MM.1S (cell line): ENCODE measurements at regions not wholly inside any gene's neighbourhood (a gene's known extent, or its start where the extent isn't known, plus 50 kb on each side); places are given as distances from the start of the nearest gene placed in this dataset.

Experiments
- DNase-seq: peaks from one replicate; pipeline ENCODE4 v3.0.0-alpha.2; 2015
- H2AFZ ChIP-seq: fragments of 300-600 bp; sonication (generic); 2 replicates; pipeline ENCODE4 v1.6.0; 2016; ENCODE audit warnings: antibody characterized with exemption, low read length
- H3F3A ChIP-seq: fragments of 300-600 bp; sonication (generic); 2 replicates; pipeline ENCODE4 v1.6.1; 2016; ENCODE audit warnings: mild to moderate bottlenecking, antibody characterized with exemption, low read length, moderate library complexity, mixed read lengths; ENCODE audit not compliant: insufficient read depth
- H3K27ac ChIP-seq: fragments of 300-600 bp; sonication (generic); 2 replicates; pipeline ENCODE4 v1.5.1; 2016; ENCODE audit warnings: mild to moderate bottlenecking, low read length
- H3K27me3 ChIP-seq: fragments of 300-600 bp; sonication (generic); replicated peaks from 2 replicates; pipeline ENCODE4 v1.6.0; 2016; ENCODE audit warnings: low read length; ENCODE audit not compliant: insufficient read depth
- H3K36me3 ChIP-seq: fragments of 300-600 bp; sonication (generic); replicated peaks from 2 replicates; pipeline ENCODE4 v1.6.1; 2016; ENCODE audit warnings: mild to moderate bottlenecking, low read length, mixed read lengths; ENCODE audit not compliant: insufficient read depth
- H3K4me1 ChIP-seq: fragments of 300-600 bp; sonication (generic); 2 replicates; pipeline ENCODE4 v1.6.1; 2016; ENCODE audit warnings: low read length, mixed read lengths
- H3K4me2 ChIP-seq: fragments of 300-600 bp; sonication (generic); 2 replicates; pipeline ENCODE4 v1.6.0; 2016; ENCODE audit warnings: low read depth, low read length
- H3K4me3 ChIP-seq: fragments of 300-600 bp; sonication (generic); 2 replicates; pipeline ENCODE4 v1.5.1; 2016; ENCODE audit warnings: low read length, mixed read lengths
- H3K79me2 ChIP-seq: fragments of 300-600 bp; sonication (generic); 2 replicates; pipeline ENCODE4 v1.6.1; 2016; ENCODE audit warnings: mixed run types, low read length, mixed read lengths
- H3K9ac ChIP-seq: fragments of 300-600 bp; sonication (generic); 2 replicates; pipeline ENCODE4 v1.6.1; 2016; ENCODE audit warnings: low read length, mixed read lengths
- H3K9me2 ChIP-seq: fragments of 300-600 bp; sonication (generic); replicated peaks from 2 replicates; pipeline ENCODE4 v1.6.1; 2016; ENCODE audit warnings: mild to moderate bottlenecking, low read length, mixed read lengths; ENCODE audit not compliant: insufficient read depth
- H3K9me3 ChIP-seq: fragments of 300-600 bp; sonication (generic); replicated peaks from 2 replicates; pipeline ENCODE4 v1.6.1; 2016; ENCODE audit warnings: mild to moderate bottlenecking, low read length, mixed read lengths; ENCODE audit not compliant: insufficient read depth
- H4K20me1 ChIP-seq: fragments of 300-600 bp; sonication (generic); 2 replicates; pipeline ENCODE4 v1.6.1; 2016; ENCODE audit warnings: mild to moderate bottlenecking, low read length, moderate library complexity, mixed read lengths; ENCODE audit not compliant: insufficient read depth
- CTCF ChIP-seq: fragments of 300-600 bp; sonication (generic); IDR thresholded peaks from 2 replicates; pipeline ENCODE4 v1.5.1; 2016; ENCODE audit warnings: antibody characterized with exemption, low read length, mixed read lengths
- EZH2 ChIP-seq: fragments of 300-600 bp; sonication (generic); optimal IDR thresholded peaks from 2 replicates; pipeline ENCODE3; 2017; ENCODE audit warnings: low read depth, mild to moderate bottlenecking, antibody characterized with exemption, low read length, mixed read lengths
- EZH2phosphoT487 ChIP-seq: fragments of 300-600 bp; sonication (generic); IDR thresholded peaks from 2 replicates; pipeline ENCODE4 v1.6.1; 2018; ENCODE audit warnings: antibody characterized with exemption, low read length

GRCh38 chr16:35188288-35189155 is 1729.1 kb downstream of the TP53TG3F start:
- no peak for TF ChIP-seq EZH2
- TF ChIP-seq CTCF: no peak
- TF ChIP-seq EZH2phosphoT487: no peak
- no peaks in the 10 kb centered on the region for H3K27me3 ChIP-seq

GRCh38 chr16:35192993-35193392 is 1733.6 kb downstream of the TP53TG3F start:
- H3K9me3 ChIP-seq: no peaks in the 10 kb centered on the region; the same call in 1 of the 2 replicates
- no peak overlapping the region for H3K27ac ChIP-seq

More at GRCh38 chr16:35188288-35189155, 1729.1 kb downstream of the TP53TG3F start:
- Histone ChIP-seq H3K9me2 (no peaks in the 10 kb centered on the region), H3K79me2 (no peaks in the 10 kb centered on the region), H3K4me1 (no peaks in the 10 kb centered on the region), H3F3A (no peaks in the 10 kb centered on the region), H4K20me1 (no peaks in the 10 kb centered on the region), H3K4me2 (no peak overlapping the region), H3K9me3 (no peaks in the 10 kb centered on the region; the same call in 1 of the 2 replicates), H2AFZ (no peak overlapping the region), H3K4me3 (no peak overlapping the region), H3K27ac (no peak overlapping the region), H3K9ac (no peak overlapping the region), H3K36me3 (no peaks in the 10 kb centered on the region)
- no peak for DNase-seq

GRCh38 chr16:35193956-35194355 is 1734.5 kb downstream of the TP53TG3F start:
- no peak overlapping the region for H2AFZ ChIP-seq
- no peak overlapping the region for H3K4me3 ChIP-seq
- no peaks in the 10 kb centered on the region for H3K27me3 ChIP-seq
- DNase-seq: no peak
- no peaks in the 10 kb centered on the region for H3F3A ChIP-seq
- no peak overlapping the region for H3K9ac ChIP-seq
- no peaks in the 10 kb centered on the region; the same call in 1 of the 2 replicates for H3K9me3 ChIP-seq
- no peaks in the 10 kb centered on the region for H3K79me2 ChIP-seq
- H3K27ac ChIP-seq: no peak overlapping the region
- H4K20me1 ChIP-seq: no peaks in the 10 kb centered on the region
- H3K4me1 ChIP-seq: no peaks in the 10 kb centered on the region
- TF ChIP-seq EZH2phosphoT487: no peak
- no peak for TF ChIP-seq EZH2
- TF ChIP-seq CTCF: no peak
- H3K9me2 ChIP-seq: no peaks in the 10 kb centered on the region
- no peaks in the 10 kb centered on the region for H3K36me3 ChIP-seq
- H3K4me2 ChIP-seq: no peak overlapping the region

More at GRCh38 chr16:35192993-35193392, 1733.6 kb downstream of the TP53TG3F start:
- Histone ChIP-seq H3K9ac (no peak overlapping the region), H3K4me3 (no peak overlapping the region), H3F3A (no peaks in the 10 kb centered on the region), H3K36me3 (no peaks in the 10 kb centered on the region), H3K4me1 (no peaks in the 10 kb centered on the region), H3K79me2 (no peaks in the 10 kb centered on the region), H2AFZ (no peak overlapping the region), H3K27me3 (no peaks in the 10 kb centered on the region), H3K9me2 (no peaks in the 10 kb centered on the region), H3K4me2 (no peak overlapping the region), H4K20me1 (no peaks in the 10 kb centered on the region)
- TF ChIP-seq EZH2phosphoT487: no peak
- TF ChIP-seq CTCF: no peak
- no peak for TF ChIP-seq EZH2
- no peak for DNase-seq
